ENCODE measurements at regions not wholly inside any gene's neighbourhood (a gene's known extent, or its start where the extent isn't known, plus 50 kb on each side); places are given as distances from the start of the nearest gene placed in this dataset.

GRCh38 chrX:117532339-117532738 is 584.3 kb downstream of the KLHL13 start:
- DNase-seq, result no peak
- Mint-ChIP-seq H3K27me3 (ENCODE audit: insufficient read depth) (no peaks in the 10 kb centered on the region), H3K4me3 (no peak overlapping the region), H3K4me1 (ENCODE audit: low read depth) (no peaks in the 10 kb centered on the region), H3K9me3 (peaks cover 4% of the 10 kb centered on the region; the same call in 1 of the 2 replicates), H3K27ac (no peak overlapping the region), H3K36me3 (ENCODE audit: low read depth) (no peaks in the 10 kb centered on the region)
- TF ChIP-seq, protein P1, sequence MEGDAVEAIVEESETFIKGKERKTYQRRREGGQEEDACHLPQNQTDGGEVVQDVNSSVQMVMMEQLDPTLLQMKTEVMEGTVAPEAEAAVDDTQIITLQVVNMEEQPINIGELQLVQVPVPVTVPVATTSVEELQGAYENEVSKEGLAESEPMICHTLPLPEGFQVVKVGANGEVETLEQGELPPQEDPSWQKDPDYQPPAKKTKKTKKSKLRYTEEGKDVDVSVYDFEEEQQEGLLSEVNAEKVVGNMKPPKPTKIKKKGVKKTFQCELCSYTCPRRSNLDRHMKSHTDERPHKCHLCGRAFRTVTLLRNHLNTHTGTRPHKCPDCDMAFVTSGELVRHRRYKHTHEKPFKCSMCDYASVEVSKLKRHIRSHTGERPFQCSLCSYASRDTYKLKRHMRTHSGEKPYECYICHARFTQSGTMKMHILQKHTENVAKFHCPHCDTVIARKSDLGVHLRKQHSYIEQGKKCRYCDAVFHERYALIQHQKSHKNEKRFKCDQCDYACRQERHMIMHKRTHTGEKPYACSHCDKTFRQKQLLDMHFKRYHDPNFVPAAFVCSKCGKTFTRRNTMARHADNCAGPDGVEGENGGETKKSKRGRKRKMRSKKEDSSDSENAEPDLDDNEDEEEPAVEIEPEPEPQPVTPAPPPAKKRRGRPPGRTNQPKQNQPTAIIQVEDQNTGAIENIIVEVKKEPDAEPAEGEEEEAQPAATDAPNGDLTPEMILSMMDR (IDR thresholded peaks at IDR 0.05), result no peak

DNA sequence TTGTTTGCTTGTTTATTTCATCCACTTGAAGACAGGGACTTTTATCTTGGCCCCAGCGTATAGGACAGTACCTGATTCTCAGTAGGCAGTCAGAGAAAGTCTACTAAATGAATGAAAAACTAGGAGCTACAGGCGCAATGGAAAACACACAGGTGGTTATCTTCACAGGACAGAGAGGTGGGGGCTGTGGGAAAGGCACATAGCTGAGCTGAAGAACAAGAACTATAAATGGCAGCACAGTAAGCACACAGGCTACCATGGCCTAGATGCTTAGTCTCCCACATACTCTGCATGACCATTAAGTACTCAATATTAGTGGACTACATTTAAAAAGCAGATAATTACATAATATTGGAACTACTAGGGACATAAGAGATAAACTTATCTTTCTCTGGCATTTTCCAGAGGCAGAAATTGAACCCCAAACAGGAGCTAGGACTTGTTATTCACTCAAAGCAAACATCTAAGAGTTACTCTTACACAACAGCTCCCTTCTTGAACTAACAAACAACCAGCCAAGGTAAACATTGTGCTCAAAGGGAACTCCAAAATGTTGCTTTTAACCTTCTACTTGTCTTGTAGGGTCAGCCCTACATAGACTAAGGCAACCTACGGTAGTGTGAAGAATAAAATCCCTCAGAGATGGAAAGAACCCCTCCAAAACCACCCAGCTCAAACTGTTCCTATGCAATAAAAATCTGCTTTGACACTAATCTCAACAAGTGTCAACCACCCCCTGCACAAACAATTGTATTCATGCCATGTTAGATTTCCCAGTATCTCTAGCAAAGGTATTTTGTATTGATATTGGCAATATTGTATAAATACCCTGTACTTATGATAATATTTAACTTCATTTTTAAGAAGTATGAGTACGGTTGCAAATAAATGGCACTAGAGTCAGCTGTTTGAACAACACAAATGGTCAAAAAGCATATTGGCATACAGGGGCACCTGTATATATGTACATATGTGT is 593.6 kb downstream of the KLHL13 start:
- Mint-ChIP-seq H3K9me3 (peaks cover 5% of the 10 kb centered on the region), H3K4me3 (no peak overlapping the region), H3K27me3 (ENCODE audit: insufficient read depth) (no peaks in the 10 kb centered on the region), H3K4me1 (ENCODE audit: low read depth) (no peaks in the 10 kb centered on the region), H3K27ac (no peak overlapping the region), H3K36me3 (ENCODE audit: low read depth) (no peaks in the 10 kb centered on the region)
- DNase-seq, result no peak
- TF ChIP-seq, protein P1 (IDR thresholded peaks at IDR 0.05), result no peak

DNA sequence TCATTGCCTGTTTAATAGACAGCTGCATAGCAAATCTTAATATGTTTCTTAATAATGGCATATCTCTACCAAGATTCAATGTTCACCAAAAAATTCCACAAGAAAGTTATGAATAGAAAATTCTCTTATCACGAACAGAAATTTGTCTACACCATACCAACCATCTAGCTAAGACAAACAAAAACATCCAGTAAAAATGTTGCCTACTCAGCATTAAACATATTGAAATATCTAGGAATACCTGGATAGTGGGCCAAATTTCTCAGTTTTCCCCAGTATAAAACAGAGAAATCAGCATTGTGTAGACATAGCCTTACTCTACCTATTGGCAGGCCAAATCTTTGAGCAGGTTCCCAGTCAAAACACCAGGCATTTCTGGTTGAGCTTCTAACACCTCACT is 598.6 kb downstream of the KLHL13 start:
- H3K4me1 Mint-ChIP-seq (ENCODE audit: low read depth), result no peaks in the 10 kb centered on the region
- no peak overlapping the region for H3K27ac Mint-ChIP-seq
- H3K9me3 Mint-ChIP-seq, result peaks cover 9% of the 10 kb centered on the region; the same call in 1 of the 2 replicates
- no peak overlapping the region for H3K4me3 Mint-ChIP-seq
- TF ChIP-seq, protein P1 (IDR thresholded peaks at IDR 0.05), result no peak
- no peaks in the 10 kb centered on the region for H3K27me3 Mint-ChIP-seq (ENCODE audit: insufficient read depth)
- H3K36me3 Mint-ChIP-seq (ENCODE audit: low read depth), result no peaks in the 10 kb centered on the region
- DNase-seq, result no peak

GRCh38 chrX:117511379-117511778 is 605.2 kb downstream of the KLHL13 start:
- DNase-seq, result no peak
- TF ChIP-seq, protein P1 (IDR thresholded peaks at IDR 0.05), result no peak
- no peak overlapping the region for H3K4me3 Mint-ChIP-seq
- H3K4me1 Mint-ChIP-seq (ENCODE audit: low read depth), result no peaks in the 10 kb centered on the region
- no peak overlapping the region for H3K27ac Mint-ChIP-seq
- H3K36me3 Mint-ChIP-seq (ENCODE audit: low read depth), result no peaks in the 10 kb centered on the region
- peaks cover 9% of the 10 kb centered on the region; the same call in 1 of the 2 replicates for H3K9me3 Mint-ChIP-seq
- no peaks in the 10 kb centered on the region for H3K27me3 Mint-ChIP-seq (ENCODE audit: insufficient read depth)

DNA sequence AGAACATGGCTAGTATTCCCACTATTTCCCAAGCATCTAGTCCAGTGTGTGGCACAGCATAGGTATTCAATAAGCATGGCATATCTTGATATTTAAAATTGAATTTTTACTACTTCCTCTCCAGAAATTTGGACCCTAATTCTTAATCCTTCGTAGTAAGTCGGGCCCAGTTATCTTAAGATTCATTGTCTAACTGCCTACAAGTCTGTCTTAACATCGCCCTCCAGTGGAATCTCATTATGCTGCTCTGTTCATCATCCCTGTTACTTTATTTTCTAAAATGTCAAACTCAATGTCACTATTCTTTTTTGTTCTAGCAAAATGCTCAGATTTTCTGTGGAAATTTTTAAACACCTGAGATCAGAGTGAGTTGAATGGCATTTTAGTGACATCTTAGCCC is 606.2 kb downstream of the KLHL13 start:
- Mint-ChIP-seq H3K9me3 (peaks cover 9% of the 10 kb centered on the region; the same call in 1 of the 2 replicates), H3K27me3 (ENCODE audit: insufficient read depth) (no peaks in the 10 kb centered on the region), H3K27ac (no peak overlapping the region), H3K36me3 (ENCODE audit: low read depth) (no peaks in the 10 kb centered on the region), H3K4me1 (ENCODE audit: low read depth) (no peaks in the 10 kb centered on the region), H3K4me3 (no peak overlapping the region)
- TF ChIP-seq, protein P1 (IDR thresholded peaks at IDR 0.05), result no peak
- DNase-seq, result no peak
